Right ventricle myocardium superior (tissue), 1 donor: ENCODE measurements at regions not wholly inside any gene's neighbourhood (a gene's known extent, or its start where the extent isn't known, plus 50 kb on each side); places are given as distances from the start of the nearest gene placed in this dataset.

Experiments
- ATAC-seq: fragments of 200-7000 bp; cut with Tn5 transposase; one replicate; pipeline ENCODE4 v1.9.1; 2020; ENCODE audit warnings: mild to moderate bottlenecking; ENCODE audit not compliant: poor library complexity
- DNase-seq: peaks from one replicate; pipeline ENCODE4 v3.0.0-alpha.2; 2020
- intact Hi-C: fragments of 100-400 bp; cut with DNase I; formaldehyde crosslinking; loops from one replicate; pipeline ENCODE4 v1.11.2; 2022
- donor health status: DM: no; HTN: yes; CAD: no; lungs with severe emphysema.

DNA sequence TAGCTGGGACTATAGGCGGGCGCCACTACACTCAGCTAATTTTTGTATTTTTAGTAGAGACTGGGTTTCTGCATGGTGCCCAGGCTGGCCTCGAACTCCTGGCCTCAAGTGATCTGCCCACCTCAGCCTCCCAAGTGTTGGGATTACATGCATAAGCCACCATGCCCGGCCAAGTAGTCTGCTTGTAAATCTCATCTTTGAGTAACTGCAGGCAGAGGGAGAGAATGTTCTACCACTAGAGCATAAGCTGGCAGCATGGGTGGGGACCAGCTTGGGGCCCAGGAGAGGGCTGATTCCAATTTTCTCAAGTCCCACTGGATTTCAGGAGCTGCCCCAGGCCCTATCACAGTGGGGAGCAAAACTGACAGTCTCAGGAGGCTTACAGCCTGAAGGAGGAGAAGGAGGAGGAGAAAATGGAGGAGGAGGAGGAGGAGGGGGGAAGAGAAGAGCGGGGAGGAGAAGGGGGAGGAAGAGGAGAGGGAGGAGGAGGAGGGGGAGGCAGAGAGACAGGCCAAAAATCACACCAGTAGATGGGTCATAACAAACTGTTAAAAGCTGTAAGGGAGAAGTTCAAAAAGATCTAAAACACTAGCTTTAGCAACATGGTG lies 229.1 kb upstream of the IGF1R start:
- ATAC-seq (no peak), DNase-seq (no peak)
- intact Hi-C loops: no loop called here

DNA sequence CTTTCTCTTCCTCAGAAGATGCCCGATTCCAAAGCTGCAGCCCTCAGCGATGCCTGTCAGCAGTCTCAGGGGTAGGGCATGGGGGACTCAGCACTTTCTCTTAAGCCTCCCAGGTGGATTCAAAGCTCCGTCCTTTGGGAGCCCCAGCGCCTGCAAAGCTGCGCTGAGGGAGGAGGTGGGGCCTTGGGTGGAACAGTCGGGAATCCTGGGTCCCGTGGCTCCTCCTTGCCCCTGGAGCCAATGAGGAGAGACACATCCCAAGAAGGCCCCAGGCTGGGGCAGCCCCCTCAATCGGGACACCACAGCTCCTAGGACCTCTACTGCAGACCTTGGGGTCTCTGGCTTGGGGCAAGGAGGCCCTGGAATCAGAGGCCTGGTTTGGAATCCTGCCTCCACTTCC lies 227.5 kb upstream of the IGF1R start:
- peak; percentile 39 for ATAC-seq
- intact Hi-C loops: loop anchor here (2.0 to 10.0 kb wide), 2 partner anchors 110 to 516 kb away; no protein-coding TSS in a partner anchor
- peak; percentile 52 for DNase-seq

DNA sequence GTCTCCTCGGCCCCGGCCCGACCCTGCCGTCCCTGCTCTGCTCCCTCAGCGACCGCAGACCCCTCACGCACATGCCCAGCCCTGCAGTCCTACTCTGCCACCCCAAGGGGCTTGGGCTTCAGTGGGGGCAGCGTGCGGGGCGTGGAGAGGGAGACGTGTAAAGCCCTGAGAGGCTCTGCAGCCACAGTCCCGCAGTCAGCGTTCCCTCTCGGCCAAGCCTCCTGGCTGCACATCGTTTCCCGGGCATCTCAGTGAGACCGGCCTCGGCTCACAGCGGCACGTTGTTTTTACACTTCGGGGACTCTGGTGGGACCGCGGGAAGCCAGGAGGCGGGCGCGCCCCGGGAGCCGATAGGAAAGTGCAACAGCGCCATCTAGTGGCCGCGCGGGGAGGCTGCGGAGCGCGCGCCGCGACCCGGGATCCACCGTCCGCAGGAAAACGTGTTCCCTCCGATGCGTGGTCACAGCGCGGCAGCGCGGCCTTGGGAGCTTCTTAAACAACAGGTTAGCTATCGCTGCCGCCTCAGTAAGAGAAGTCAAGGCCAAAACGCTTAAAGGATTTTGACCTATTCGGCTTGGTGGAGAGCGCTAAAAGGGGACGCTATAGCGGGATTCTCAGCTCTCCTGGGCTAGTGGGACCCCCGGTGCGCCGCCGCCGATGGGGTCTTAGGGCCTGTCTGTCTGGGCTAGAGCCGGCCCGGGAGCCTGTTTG lies 226.8 kb upstream of the IGF1R start:
- DNase-seq: peak; percentile 86
- peak; percentile 92 for ATAC-seq
- intact Hi-C loops: loop anchor here (2.0 to 10.0 kb wide), 2 partner anchors 111 to 517 kb away; no protein-coding TSS in a partner anchor

DNA sequence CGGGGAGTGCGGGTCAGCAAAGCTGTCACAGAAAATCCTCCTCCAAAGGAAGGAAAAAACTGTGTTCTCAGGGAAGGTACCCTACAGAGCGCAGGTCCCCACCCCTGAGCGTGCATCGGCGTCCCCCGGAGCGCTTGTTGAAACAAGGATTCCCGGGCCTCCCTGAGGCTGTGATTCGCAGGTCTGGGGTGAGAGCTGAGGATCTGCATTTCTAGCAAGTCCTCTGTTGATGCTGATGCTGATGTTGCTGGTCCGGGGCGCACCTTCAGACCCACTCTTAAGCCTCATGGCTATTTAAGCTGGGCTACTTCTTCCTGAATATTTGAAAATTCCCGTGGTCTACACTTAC lies 226.2 kb upstream of the IGF1R start:
- intact Hi-C loops: loop anchor here (10.0 kb wide), 1 partner anchor 517 kb away; no protein-coding TSS in a partner anchor
- ATAC-seq (no peak), DNase-seq (no peak)

DNA sequence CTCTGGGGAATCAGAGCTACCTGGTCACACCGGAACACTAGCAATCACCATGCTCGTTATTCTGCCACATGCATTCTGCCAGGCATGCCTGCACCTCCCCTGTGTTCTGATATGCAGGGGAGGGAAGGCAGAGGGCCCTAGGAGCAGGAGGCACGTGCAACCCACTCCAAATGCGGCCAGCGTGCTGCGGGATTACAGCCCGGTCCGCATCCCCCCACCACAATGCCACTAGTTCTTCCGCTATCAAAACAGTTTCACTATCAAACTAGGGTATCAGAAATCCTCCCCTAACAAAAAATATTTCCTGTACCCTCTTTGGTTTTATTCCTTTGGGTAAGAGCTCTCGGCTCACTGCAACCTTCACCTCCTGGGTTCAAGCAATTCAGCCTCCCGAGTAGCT lies 223.2 kb upstream of the IGF1R start:
- intact Hi-C loops: loop anchor here (10.0 kb wide), 1 partner anchor 520 kb away; no protein-coding TSS in a partner anchor
- DNase-seq (no peak), ATAC-seq (no peak)

DNA sequence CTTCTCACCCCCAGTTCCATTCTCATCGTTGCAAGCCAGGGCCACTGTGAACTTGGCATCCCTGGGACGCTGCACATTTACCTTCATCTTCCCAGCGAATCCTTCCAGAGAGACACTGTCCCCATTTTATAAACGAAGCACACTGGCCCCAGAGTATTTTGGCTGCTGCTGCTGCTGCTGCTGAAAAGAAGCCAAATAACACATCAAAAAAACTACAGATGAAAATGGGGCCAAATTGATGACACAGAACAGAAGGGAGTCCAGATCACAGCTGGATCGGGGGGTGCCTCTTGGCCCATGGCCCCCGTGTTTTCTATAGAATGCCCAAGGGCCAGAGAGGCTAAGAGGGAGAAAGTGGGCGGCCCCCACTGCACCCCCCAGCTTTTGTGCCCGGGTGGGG lies 221.0 kb upstream of the IGF1R start:
- no peak for DNase-seq
- ATAC-seq: no peak
- intact Hi-C loops: loop anchor here (10.0 kb wide), 1 partner anchor 523 kb away; no protein-coding TSS in a partner anchor

DNA sequence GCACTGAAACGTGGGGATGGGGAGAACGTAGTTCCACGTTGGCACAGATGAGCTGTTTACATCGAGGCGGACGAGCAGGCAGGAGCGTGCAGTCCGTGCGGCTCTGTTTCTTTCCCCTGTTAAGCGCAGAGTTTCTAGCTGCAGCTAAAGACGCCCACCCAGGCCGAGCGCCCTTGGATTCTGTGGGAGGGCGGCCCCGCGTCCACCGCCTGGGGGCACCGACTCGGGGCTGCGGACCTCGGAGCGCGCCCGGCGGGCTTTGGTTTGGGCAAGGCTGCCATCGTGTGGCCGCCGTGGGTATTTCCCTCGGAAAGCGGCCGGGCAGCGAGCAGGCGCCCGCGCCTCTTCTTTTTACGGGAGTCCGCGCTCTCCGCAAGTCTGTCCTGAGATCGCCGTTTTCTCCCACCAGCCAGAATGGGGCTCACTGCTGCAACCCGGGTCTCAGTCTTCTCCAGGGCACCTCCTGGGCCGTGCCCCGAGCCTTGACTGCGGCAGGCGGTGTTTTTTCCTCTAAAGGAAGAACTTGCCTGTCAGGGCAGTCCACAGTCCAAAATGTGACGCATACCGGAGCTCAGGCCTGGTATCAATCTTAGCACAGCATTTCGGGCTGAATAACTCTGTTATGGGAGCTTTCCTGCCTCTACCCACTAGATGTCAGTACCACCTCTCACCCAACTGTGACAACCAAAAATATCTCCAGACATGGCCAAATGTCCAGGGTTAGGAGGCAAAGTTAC lies 219.9 kb upstream of the IGF1R start:
- DNase-seq (peak; percentile 82), ATAC-seq (peak; percentile 95)
- intact Hi-C loops: loop anchor here (10.0 kb wide), 1 partner anchor 524 kb away; no protein-coding TSS in a partner anchor

DNA sequence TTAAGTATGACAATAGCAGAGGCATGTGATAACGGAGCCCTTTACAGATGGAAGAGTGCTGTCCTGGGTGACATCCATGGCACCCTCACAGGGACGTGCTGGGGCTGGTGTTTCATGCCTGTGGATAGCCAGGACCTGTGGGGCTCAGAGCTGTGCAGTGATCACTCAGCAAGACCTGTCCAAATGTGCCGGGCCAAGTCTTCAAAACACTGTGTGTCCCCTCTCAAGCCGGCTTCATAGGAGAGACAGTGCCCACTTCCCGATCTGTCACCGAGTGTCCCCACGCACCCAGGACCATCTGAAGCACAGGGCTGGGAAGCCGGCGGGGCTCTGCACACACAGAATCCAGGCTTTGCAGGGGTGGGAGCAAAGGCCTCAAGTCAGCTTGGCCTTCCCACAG lies 217.2 kb upstream of the IGF1R start:
- ATAC-seq (no peak), DNase-seq (no peak)
- intact Hi-C loops: no loop called here

DNA sequence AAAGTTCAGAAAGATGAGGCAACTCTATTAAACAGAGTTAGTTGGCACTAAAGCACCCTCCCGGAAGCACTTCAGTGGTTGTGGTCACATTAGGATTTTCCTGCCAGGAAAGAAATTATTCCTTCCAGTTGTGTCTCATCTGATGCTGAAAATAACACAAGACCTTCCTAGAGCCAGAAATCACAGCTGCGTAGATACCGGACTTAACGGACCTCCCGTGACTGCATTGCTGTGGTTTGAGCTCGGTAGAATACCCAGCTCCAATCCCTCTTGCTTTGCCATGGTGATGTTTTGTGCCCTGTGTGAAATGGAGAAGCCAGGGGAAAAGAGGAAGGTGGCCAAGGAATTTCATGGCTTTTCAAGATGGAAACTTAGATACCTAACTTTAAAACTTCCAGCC lies 215.0 kb upstream of the IGF1R start:
- ATAC-seq (no peak), DNase-seq (no peak)
- intact Hi-C loops: no loop called here

GRCh38 chr15:98433856-98434255 lies 214.5 kb upstream of the IGF1R start:
- ATAC-seq (no peak), DNase-seq (no peak)
- intact Hi-C loops: no loop called here

DNA sequence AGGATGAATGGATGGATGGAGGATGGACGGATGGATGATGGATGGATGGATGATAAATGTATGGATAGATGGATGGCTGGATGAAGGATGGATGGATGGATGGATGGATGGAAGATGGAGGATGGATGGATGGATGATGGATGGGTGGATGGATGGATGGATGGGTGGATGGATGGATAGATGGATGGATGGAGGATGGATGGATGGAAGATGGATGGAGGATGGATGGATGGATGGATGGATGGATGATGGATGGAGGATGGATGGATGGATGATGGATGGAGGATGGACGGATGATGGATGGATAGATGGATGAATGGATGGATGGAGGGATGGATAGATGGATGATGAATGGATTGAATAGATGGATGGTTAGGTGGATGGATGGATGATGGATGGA lies 210.6 kb upstream of the IGF1R start:
- no peak for ATAC-seq
- intact Hi-C loops: no loop called here
- no peak for DNase-seq

DNA sequence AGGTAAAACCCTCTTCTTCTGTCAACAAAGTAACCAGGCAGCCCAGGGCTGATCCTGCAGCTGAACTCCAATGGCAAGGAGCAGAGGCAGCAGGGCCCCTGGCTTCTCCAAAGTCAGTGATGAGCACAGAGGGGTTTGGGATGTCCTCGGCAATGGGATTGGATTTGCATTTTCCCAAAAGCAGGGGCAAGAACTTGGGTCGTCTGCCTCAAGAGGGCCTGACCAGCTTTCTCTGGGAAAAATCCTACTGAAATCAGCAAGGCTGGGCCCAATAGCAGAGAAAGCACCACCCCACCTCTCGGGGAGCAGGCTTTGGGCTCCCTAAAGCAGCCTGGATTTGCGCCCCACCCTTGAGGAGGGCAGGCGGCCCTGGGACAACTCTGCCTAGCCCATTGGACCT lies 210.0 kb upstream of the IGF1R start:
- intact Hi-C loops: no loop called here
- DNase-seq (no peak), ATAC-seq (no peak)

- intact Hi-C loops: no loop called here
- no peak for DNase-seq
- no peak for ATAC-seq
Measured at GRCh38 chr15:98438907-98439306, 209.4 kb upstream of the IGF1R start.

DNA sequence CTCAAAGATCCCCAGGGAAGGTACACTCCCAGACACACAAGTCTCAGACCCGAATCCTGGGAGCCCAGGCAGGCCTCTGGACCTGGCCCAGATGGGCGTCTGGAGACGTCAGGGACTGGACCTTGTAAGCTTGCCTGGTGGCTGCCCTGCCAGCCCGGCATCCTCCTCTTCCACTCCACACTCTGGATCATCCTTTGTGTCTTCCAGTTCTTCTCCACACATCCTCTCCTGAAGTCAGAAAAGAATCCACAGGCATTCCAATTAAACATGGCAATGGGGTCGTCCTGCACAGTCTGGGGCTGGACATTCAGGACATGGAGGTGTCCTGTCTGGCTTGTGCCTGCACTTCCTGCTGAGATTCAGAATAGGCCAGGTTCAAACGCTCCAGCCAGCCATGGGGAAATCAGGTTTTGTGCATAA lies 208.8 kb upstream of the IGF1R start:
- DNase-seq (no peak), ATAC-seq (no peak)
- intact Hi-C loops: no loop called here

- ATAC-seq: no peak
- no peak for DNase-seq
- intact Hi-C loops: no loop called here
Measured at GRCh38 chr15:98440917-98441316, 207.4 kb upstream of the IGF1R start.

DNA sequence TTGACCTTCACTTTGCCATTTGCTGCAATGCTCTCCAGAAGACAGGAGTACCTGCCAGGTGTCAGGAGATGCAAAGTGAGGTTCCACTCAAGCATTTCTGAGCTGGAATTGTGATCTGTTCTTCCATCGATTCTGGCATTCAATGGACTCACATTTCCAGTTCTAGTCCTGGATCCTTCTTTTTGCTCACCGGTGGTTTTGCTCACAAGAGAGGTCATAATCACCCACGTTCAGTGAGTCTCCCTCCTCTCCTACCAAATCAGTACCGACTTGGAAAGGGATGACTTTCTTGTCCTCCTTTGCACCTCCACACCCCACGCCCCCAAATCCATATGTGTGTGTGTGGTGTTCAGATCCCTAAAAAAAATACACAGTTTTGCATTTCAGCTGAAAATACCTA lies 206.7 kb upstream of the IGF1R start:
- DNase-seq (no peak), ATAC-seq (no peak)
- intact Hi-C loops: no loop called here

GRCh38 chr15:98442379-98442833 lies 205.9 kb upstream of the IGF1R start:
- no peak for DNase-seq
- intact Hi-C loops: loop anchor here (2.0 kb wide), 1 partner anchor 634 kb away; no protein-coding TSS in a partner anchor
- peak; percentile 60 for ATAC-seq

- ATAC-seq (no peak), DNase-seq (no peak)
- intact Hi-C loops: loop anchor here (2.0 kb wide), 1 partner anchor 634 kb away; no protein-coding TSS in a partner anchor
Measured at GRCh38 chr15:98442901-98443300, 205.4 kb upstream of the IGF1R start.

DNA sequence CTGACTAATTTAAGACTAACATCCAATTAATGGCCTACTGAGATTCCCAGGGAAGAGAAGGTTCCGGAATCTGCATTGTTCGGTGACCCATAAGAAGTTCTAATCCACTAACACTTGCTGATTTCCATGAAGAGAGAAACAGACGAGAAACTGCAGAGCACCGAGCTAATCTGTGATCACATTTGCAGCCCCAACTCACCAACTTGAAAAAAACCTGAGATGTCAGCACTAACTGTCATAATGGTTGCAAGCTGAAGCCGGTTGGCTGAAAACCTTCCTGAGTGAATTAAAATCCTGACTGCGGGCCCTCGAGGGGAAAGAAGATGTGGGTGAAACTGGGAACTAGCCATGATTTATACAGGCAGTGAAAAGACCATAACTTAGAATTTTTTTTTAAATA lies 204.8 kb upstream of the IGF1R start:
- ATAC-seq: no peak
- intact Hi-C loops: loop anchor here (2.0 kb wide), 1 partner anchor 633 kb away; no protein-coding TSS in a partner anchor
- DNase-seq: no peak
